ENCODE measurements at regions not wholly inside any gene's neighbourhood (a gene's known extent, or its start where the extent isn't known, plus 50 kb on each side); places are given as distances from the start of the nearest gene placed in this dataset.

- TF ChIP-seq CTCF (IDR thresholded peaks at IDR 0.05; ENCODE audit: low read depth, low read length), result no peak
- no peak overlapping the region for H3K4me3 ChIP-seq (replicated peaks in 1 of 2; ENCODE audit: low read depth in 2 of 2, low read length in 2 of 2)
- no peak for DNase-seq (ENCODE audit: low read depth in 2 of 2)
Measured at GRCh38 chr3:26997226-26997625, 372.0 kb downstream of the NEK10 start.

GRCh38 chr3:27010834-27011233, 358.3 kb downstream of the NEK10 start:
- H3K4me3 ChIP-seq (replicated peaks in 1 of 2; ENCODE audit: low read depth in 2 of 2, low read length in 2 of 2), result no peak overlapping the region
- DNase-seq (ENCODE audit: low read depth in 2 of 2), result no peak
- TF ChIP-seq CTCF (IDR thresholded peaks at IDR 0.05; ENCODE audit: low read depth, low read length), result no peak

- no peak for TF ChIP-seq CTCF (IDR thresholded peaks at IDR 0.05; ENCODE audit: low read depth, low read length)
- H3K4me3 ChIP-seq (replicated peaks in 1 of 2; ENCODE audit: low read depth in 2 of 2, low read length in 2 of 2), result no peak overlapping the region
- no peak for DNase-seq (ENCODE audit: low read depth in 2 of 2)
Measured at GRCh38 chr3:27022096-27022761, 347.0 kb downstream of the NEK10 start.

DNA sequence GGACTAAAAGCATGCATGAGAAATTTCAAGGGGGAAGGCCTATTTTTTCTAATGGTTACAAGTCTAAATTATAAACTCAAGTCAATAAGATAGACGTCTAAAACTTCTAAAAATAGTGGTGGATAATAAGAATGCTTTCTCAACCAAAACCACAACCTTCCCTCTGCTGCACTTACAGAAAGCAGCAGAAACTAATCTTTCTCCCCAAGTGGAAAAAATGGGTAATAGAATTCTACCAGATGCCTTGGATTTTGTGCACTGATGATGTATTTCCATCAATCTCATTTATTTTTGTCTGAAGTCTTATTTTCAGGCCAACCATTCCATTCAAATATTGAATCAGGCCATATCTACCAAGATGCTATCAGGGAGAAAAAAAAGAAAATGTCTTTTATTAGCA, 344.7 kb downstream of the NEK10 start:
- TF ChIP-seq CTCF (IDR thresholded peaks at IDR 0.05; ENCODE audit: low read depth, low read length), result no peak
- no peak overlapping the region for H3K4me3 ChIP-seq (replicated peaks in 1 of 2; ENCODE audit: low read depth in 2 of 2, low read length in 2 of 2)
- no peak for DNase-seq (ENCODE audit: low read depth in 2 of 2)

DNA sequence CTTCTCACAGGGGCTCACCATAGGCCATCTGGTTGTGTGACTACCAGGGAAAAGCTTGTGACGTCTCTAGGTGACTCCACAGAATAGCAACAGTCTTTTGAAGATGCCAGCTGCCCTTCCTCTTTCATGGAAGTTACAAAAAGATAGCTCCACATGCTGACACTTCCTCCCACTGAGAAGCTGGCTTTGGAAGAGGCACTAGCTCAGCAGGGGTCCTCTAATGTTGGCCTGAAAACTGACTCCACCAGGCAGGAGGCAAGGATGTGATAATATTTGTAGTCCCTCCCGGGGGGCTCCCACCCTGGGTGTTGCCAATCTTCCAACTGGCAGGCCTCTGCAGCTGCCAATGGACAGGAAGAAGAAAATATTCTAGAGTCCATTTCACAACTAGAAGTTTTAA, 343.5 kb downstream of the NEK10 start:
- H3K4me3 ChIP-seq (replicated peaks in 1 of 2; ENCODE audit: low read depth in 2 of 2, low read length in 2 of 2), result no peak overlapping the region
- DNase-seq (ENCODE audit: low read depth in 2 of 2), result no peak
- TF ChIP-seq CTCF (IDR thresholded peaks at IDR 0.05; ENCODE audit: low read depth, low read length), result no peak

DNA sequence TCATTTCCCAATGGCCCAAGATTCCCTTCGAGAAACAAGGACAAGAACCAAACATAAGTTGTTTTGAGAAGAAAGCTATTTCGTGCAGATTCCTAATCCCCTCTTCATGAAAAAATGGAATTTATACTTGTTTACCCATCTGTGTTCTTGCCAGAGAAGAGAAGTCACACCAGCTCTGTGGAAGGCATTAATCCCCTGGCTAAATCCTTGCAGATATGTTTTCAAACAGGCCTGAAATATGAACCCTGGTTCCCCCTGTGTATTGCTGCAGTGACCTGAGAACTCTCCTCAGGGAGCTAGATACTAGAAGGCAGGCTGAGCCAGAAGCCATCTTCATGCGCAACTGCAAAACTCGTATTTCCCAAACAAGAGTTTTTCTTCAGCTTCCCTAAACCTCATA, 337.7 kb downstream of the NEK10 start:
- no peak for DNase-seq (ENCODE audit: low read depth in 2 of 2)
- TF ChIP-seq CTCF (IDR thresholded peaks at IDR 0.05; ENCODE audit: low read depth, low read length), result no peak

GRCh38 chr3:27034255-27034654, 334.9 kb downstream of the NEK10 start:
- no peak for DNase-seq (ENCODE audit: low read depth in 2 of 2)
- no peak for TF ChIP-seq CTCF (IDR thresholded peaks at IDR 0.05; ENCODE audit: low read depth, low read length)
- H3K4me3 ChIP-seq (replicated peaks in 1 of 2; ENCODE audit: low read depth in 2 of 2, low read length in 2 of 2), result no peak overlapping the region

More for the DNA sequence above, 337.7 kb downstream of the NEK10 start:
- no peak overlapping the region for H3K4me3 ChIP-seq (replicated peaks in 1 of 2; ENCODE audit: low read depth in 2 of 2, low read length in 2 of 2)

All from cardiac fibroblast (primary cell).